ENCODE measurements at regions not wholly inside any gene's neighbourhood (a gene's known extent, or its start where the extent isn't known, plus 50 kb on each side); places are given as distances from the start of the nearest gene placed in this dataset.

- no peak for DNase-seq
These were observed 70.4 kb downstream of the RCN1 start for GRCh38 chr11:32161293-32161692.

GRCh38 chr11:32162351-32162750 is 71.5 kb downstream of the RCN1 start:
- no peak for DNase-seq

- DNase-seq = no peak
These were observed 72.0 kb downstream of the RCN1 start for GRCh38 chr11:32162906-32163305.

- no peak for DNase-seq
These were observed 72.7 kb downstream of the RCN1 start for GRCh38 chr11:32163557-32163956.

- DNase-seq = no peak
These were observed 74.0 kb downstream of the RCN1 start for GRCh38 chr11:32164836-32165235.

- DNase-seq = no peak
These were observed 78.0 kb downstream of the RCN1 start for GRCh38 chr11:32168924-32169323.

- DNase-seq = no peak
These were observed 80.6 kb downstream of the RCN1 start for GRCh38 chr11:32171445-32171844.

- no peak for DNase-seq
These were observed 81.4 kb downstream of the RCN1 start for GRCh38 chr11:32172041-32172847.

- DNase-seq = no peak
These were observed 82.3 kb downstream of the RCN1 start for GRCh38 chr11:32172848-32173834.

GRCh38 chr11:32173977-32174376 is 83.1 kb downstream of the RCN1 start:
- DNase-seq = no peak

GRCh38 chr11:32176223-32176934 is 85.5 kb downstream of the RCN1 start:
- DNase-seq = peak; percentile 74

GRCh38 chr11:32178692-32179091 is 87.8 kb downstream of the RCN1 start:
- DNase-seq = no peak

- no peak for DNase-seq
These were observed 92.6 kb downstream of the RCN1 start for GRCh38 chr11:32183512-32183911.

GRCh38 chr11:32184041-32184722 is 93.3 kb downstream of the RCN1 start:
- DNase-seq = no peak

GRCh38 chr11:32184723-32185376 is 94.0 kb downstream of the RCN1 start:
- no peak for DNase-seq

GRCh38 chr11:32186118-32186517 is 95.2 kb downstream of the RCN1 start:
- DNase-seq = no peak

- no peak for DNase-seq
These were observed 96.2 kb downstream of the RCN1 start for GRCh38 chr11:32187111-32187510.

GRCh38 chr11:32188785-32189184 is 97.9 kb downstream of the RCN1 start:
- no peak for DNase-seq

GRCh38 chr11:32196137-32196536 is 105.3 kb downstream of the RCN1 start:
- no peak for DNase-seq

GRCh38 chr11:32198053-32198452 is 107.2 kb downstream of the RCN1 start:
- DNase-seq = no peak

GRCh38 chr11:32200136-32200847 is 109.4 kb downstream of the RCN1 start:
- no peak for DNase-seq
